Hippocampal formation (tissue), 2 donors: ENCODE measurements at regions not wholly inside any gene's neighbourhood (a gene's known extent, or its start where the extent isn't known, plus 50 kb on each side); places are given as distances from the start of the nearest gene placed in this dataset.
"Not testable (repeated sequence)": the region's sequence is repeated elsewhere in the genome, so short reads cannot be mapped to it uniquely, and the experiment has no call there.

Experiments used
- DNase-seq, 2 donors: peaks; one replicate each; lab custom pipeline; 2025; lab: John Stamatoyannopoulos, UW

GRCh38 chr22:48778308-48779195, 1049.1 kb downstream of the BRD1 start:
- no peak for DNase-seq

- no peak for DNase-seq
These were observed 1055.3 kb downstream of the BRD1 start for GRCh38 chr22:48772286-48772907.

- no peak for DNase-seq
These were observed 1062.1 kb downstream of the BRD1 start for GRCh38 chr22:48765595-48765994.

GRCh38 chr22:48761546-48761945, 1066.1 kb downstream of the BRD1 start:
- DNase-seq = no peak

GRCh38 chr22:48760481-48761390, 1066.9 kb downstream of the BRD1 start:
- DNase-seq = no peak

GRCh38 chr22:48758881-48759875, 1068.5 kb downstream of the BRD1 start:
- no peak for DNase-seq

- no peak for DNase-seq
These were observed 1069.6 kb downstream of the BRD1 start for GRCh38 chr22:48757985-48758561.

- no peak for DNase-seq
These were observed 1070.1 kb downstream of the BRD1 start for GRCh38 chr22:48757581-48757980.

GRCh38 chr22:48757135-48757534, 1070.5 kb downstream of the BRD1 start:
- DNase-seq = not testable (repeated sequence)

- DNase-seq = no peak
These were observed 1071.2 kb downstream of the BRD1 start for GRCh38 chr22:48756146-48757111.

GRCh38 chr22:48755059-48755949, 1072.4 kb downstream of the BRD1 start:
- no peak for DNase-seq

GRCh38 chr22:48754611-48755058, 1073.0 kb downstream of the BRD1 start:
- no peak for DNase-seq

- no peak for DNase-seq
These were observed 1073.7 kb downstream of the BRD1 start for GRCh38 chr22:48753752-48754517.

- DNase-seq = no peak
These were observed 1074.3 kb downstream of the BRD1 start for GRCh38 chr22:48753381-48753730.

- DNase-seq = no peak
These were observed 1075.0 kb downstream of the BRD1 start for GRCh38 chr22:48752451-48753380.
